ENCODE measurements at regions not wholly inside any gene's neighbourhood (a gene's known extent, or its start where the extent isn't known, plus 50 kb on each side); places are given as distances from the start of the nearest gene placed in this dataset.

DNA sequence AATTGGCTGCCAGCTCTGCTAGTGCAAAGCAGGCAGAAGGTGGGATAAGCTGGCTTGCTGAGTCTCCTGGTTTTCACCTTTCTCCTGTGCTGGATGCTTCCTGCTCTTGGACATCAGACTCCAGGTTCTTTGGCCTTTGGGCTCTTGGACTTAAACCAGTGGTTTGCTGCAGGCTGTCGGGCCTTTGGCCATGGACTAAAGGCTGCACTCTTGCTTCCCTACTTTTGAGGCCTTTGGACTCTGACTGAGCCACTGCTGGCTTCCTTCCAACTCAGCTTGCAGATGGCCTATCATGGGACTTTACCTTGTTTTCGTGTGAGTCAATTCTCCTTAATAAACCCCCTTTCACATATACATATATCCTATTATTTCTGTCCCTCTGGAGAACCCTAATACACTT is 1293.9 kb upstream of the CDH6 start (continued):
- TF ChIP-seq CTBP2 (IDR thresholded peaks at IDR 0.05; ENCODE audit: borderline replicate concordance, insufficient read depth, insufficient read length, low read length) (no peak), TEAD4 (IDR thresholded peaks at IDR 0.05; ENCODE audit: low read depth, low read length) (no peak), SP2 (IDR thresholded peaks at IDR 0.05; ENCODE audit: low read length) (no peak), JUN (IDR thresholded peaks at IDR 0.05; ENCODE audit: low read depth, low read length) (no peak), BACH1 (IDR thresholded peaks at IDR 0.05; ENCODE audit: low read length) (no peak), GTF2F1 (IDR thresholded peaks at IDR 0.05; ENCODE audit: borderline replicate concordance, low read depth, low read length) (no peak)

Measured in H1 (cell line).